ENCODE measurements at regions not wholly inside any gene's neighbourhood (a gene's known extent, or its start where the extent isn't known, plus 50 kb on each side); places are given as distances from the start of the nearest gene placed in this dataset.

- TF ChIP-seq CTCF (optimal IDR thresholded peaks at IDR 0.05 in 1 of 3, IDR thresholded peaks at IDR 0.05 in 1 of 3, conservative IDR thresholded peaks at IDR 0.05 in 1 of 3; ENCODE audit: extremely low read depth in 1 of 3, insufficient read depth in 2 of 3, low read length in 3 of 3) (no peak), EZH2 (IDR thresholded peaks at IDR 0.05; ENCODE audit: low read length) (no peak)
Measured at GRCh38 chr5:54897001-54897400, 88.4 kb downstream of the ESM1 start.

Measured in keratinocyte (primary cell).